WERI-Rb-1 (cell line): ENCODE measurements at regions not wholly inside any gene's neighbourhood (a gene's known extent, or its start where the extent isn't known, plus 50 kb on each side); places are given as distances from the start of the nearest gene placed in this dataset.

ENCODE experiments used
- DNase-seq: peaks from one replicate; pipeline ENCODE4 v3.0.0-alpha.2; 2020
- H3K27ac ChIP-seq: fragments of 250-450 bp; sonication (Bioruptor Pico); 2 replicates; pipeline ENCODE4 v1.5.1; 2020; ENCODE audit warnings: mild to moderate bottlenecking, moderate library complexity
- H3K27me3 ChIP-seq: fragments of 250-450 bp; sonication (Bioruptor Pico); 2 replicates; pipeline ENCODE4 v1.5.1; 2021; ENCODE audit warnings: mild to moderate bottlenecking, low read depth, moderate library complexity; ENCODE audit not compliant: insufficient read depth, severe bottlenecking
- H3K36me3 ChIP-seq: fragments of 250-450 bp; sonication (Bioruptor Pico); 2 replicates; pipeline ENCODE4 v1.5.1; 2020; ENCODE audit warnings: mild to moderate bottlenecking, moderate library complexity
- H3K4me3 ChIP-seq: 2 replicates; pipeline ENCODE4 v1.5.1; 2011; ENCODE audit warnings: low read depth, mild to moderate bottlenecking, control low read depth, low read length
- H3K9me3 ChIP-seq: fragments of 250-450 bp; sonication (Bioruptor Pico); 2 replicates; pipeline ENCODE4 v1.5.1; 2021; ENCODE audit warnings: mild to moderate bottlenecking, moderate library complexity; ENCODE audit not compliant: severe bottlenecking
- CTCF ChIP-seq: IDR thresholded peaks from 2 replicates; pipeline ENCODE4 v1.5.1; 2011; ENCODE audit warnings: low read depth, mild to moderate bottlenecking, control low read depth, inconsistent platforms, low read length

- TF ChIP-seq CTCF = no peak
- H3K4me3 ChIP-seq = no peak overlapping the region
- no peaks in the 10 kb centered on the region for H3K9me3 ChIP-seq
- DNase-seq = no peak
- H3K36me3 ChIP-seq = no peaks in the 10 kb centered on the region
- H3K27me3 ChIP-seq = no peaks in the 10 kb centered on the region
- H3K27ac ChIP-seq = no peak overlapping the region
These were observed 350.0 kb upstream of the THBS1 start for GRCh38 chr15:39230908-39231285.

GRCh38 chr15:39232512-39232911, 348.4 kb upstream of the THBS1 start:
- no peaks in the 10 kb centered on the region for H3K27me3 ChIP-seq
- H3K9me3 ChIP-seq = no peaks in the 10 kb centered on the region
- TF ChIP-seq CTCF = no peak
- H3K4me3 ChIP-seq = no peak overlapping the region
- DNase-seq = no peak
- no peak overlapping the region for H3K27ac ChIP-seq
- no peaks in the 10 kb centered on the region for H3K36me3 ChIP-seq

GRCh38 chr15:39235084-39235795, 345.6 kb upstream of the THBS1 start:
- Histone ChIP-seq H3K4me3 (no peak overlapping the region), H3K27ac (no peak overlapping the region), H3K9me3 (peaks cover 1% of the 10 kb centered on the region), H3K27me3 (no peaks in the 10 kb centered on the region), H3K36me3 (no peaks in the 10 kb centered on the region)
- no peak for DNase-seq
- TF ChIP-seq CTCF = no peak

GRCh38 chr15:39236375-39236774, 344.5 kb upstream of the THBS1 start:
- Histone ChIP-seq H3K27ac (no peak overlapping the region), H3K4me3 (no peak overlapping the region), H3K36me3 (no peaks in the 10 kb centered on the region), H3K9me3 (peaks cover 3% of the 10 kb centered on the region), H3K27me3 (no peaks in the 10 kb centered on the region)
- no peak for DNase-seq
- TF ChIP-seq CTCF = no peak

GRCh38 chr15:39238443-39238842, 342.4 kb upstream of the THBS1 start:
- Histone ChIP-seq H3K4me3 (no peak overlapping the region), H3K36me3 (no peaks in the 10 kb centered on the region), H3K27me3 (no peaks in the 10 kb centered on the region), H3K27ac (no peak overlapping the region), H3K9me3 (peaks cover 3% of the 10 kb centered on the region)
- no peak for TF ChIP-seq CTCF
- DNase-seq = no peak

GRCh38 chr15:39239562-39239961, 341.3 kb upstream of the THBS1 start:
- no peak for TF ChIP-seq CTCF
- H3K27me3 ChIP-seq = no peaks in the 10 kb centered on the region
- no peak overlapping the region for H3K27ac ChIP-seq
- no peaks in the 10 kb centered on the region for H3K36me3 ChIP-seq
- H3K4me3 ChIP-seq = no peak overlapping the region
- DNase-seq = no peak
- peaks cover 3% of the 10 kb centered on the region for H3K9me3 ChIP-seq
